ENCODE measurements at regions not wholly inside any gene's neighbourhood (a gene's known extent, or its start where the extent isn't known, plus 50 kb on each side); places are given as distances from the start of the nearest gene placed in this dataset.

DNA sequence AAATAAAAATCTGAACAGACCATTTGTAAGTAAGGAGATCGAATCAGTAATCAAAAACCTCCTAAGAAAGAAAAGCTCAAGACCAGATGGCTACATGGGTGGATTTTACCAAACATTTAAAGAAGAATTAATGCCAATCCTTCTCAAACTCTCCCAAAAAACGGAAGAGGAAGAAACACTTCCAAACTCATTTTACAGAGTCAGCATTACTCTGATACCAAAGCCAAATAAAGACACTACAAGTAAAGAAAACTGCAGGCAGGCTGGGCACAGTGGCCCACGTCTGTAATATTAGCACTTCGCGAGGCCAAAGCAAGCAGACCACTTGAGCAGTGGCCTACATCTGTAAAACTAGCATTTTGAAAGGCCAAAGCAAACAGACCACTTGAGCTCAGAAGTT lies 159.8 kb downstream of the DPY19L2 start:
- TF ChIP-seq, protein P1, sequence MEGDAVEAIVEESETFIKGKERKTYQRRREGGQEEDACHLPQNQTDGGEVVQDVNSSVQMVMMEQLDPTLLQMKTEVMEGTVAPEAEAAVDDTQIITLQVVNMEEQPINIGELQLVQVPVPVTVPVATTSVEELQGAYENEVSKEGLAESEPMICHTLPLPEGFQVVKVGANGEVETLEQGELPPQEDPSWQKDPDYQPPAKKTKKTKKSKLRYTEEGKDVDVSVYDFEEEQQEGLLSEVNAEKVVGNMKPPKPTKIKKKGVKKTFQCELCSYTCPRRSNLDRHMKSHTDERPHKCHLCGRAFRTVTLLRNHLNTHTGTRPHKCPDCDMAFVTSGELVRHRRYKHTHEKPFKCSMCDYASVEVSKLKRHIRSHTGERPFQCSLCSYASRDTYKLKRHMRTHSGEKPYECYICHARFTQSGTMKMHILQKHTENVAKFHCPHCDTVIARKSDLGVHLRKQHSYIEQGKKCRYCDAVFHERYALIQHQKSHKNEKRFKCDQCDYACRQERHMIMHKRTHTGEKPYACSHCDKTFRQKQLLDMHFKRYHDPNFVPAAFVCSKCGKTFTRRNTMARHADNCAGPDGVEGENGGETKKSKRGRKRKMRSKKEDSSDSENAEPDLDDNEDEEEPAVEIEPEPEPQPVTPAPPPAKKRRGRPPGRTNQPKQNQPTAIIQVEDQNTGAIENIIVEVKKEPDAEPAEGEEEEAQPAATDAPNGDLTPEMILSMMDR (IDR thresholded peaks at IDR 0.05; ENCODE audit: borderline replicate concordance, extremely low read depth, low read length, poor library complexity, severe bottlenecking), result no peak
- TF ChIP-seq EZH2 (IDR thresholded peaks at IDR 0.05; ENCODE audit: borderline replicate concordance, low read depth, low read length, severe bottlenecking), result no peak
- Histone ChIP-seq H3K36me3 (ENCODE audit: insufficient read depth, low read length) (no peaks in the 10 kb centered on the region), H3K4me1 (ENCODE audit: insufficient read depth, low read length) (no peaks in the 10 kb centered on the region), H3K9me3 (ENCODE audit: insufficient read depth, low read length, severe bottlenecking) (peaks cover 8% of the 10 kb centered on the region), H3K9ac (ENCODE audit: low read depth, low read length) (no peak overlapping the region), H4K20me1 (ENCODE audit: insufficient read depth, low read length) (no peaks in the 10 kb centered on the region), H3K4me3 (ENCODE audit: low read depth in 1 of 2, low read length in 2 of 2) (no peak overlapping the region), H3K79me2 (ENCODE audit: insufficient read depth, low read length) (no peaks in the 10 kb centered on the region), H2AFZ (ENCODE audit: low read depth, low read length) (no peak overlapping the region), H3K27me3 (ENCODE audit: insufficient read depth, low read length, poor library complexity) (no peaks in the 10 kb centered on the region), H3K27ac (ENCODE audit: low read length) (no peak overlapping the region), H3K4me2 (ENCODE audit: insufficient read depth, low read length) (no peak overlapping the region)
- DNase-seq, result no peak
- ATAC-seq (ENCODE audit: insufficient read depth, low read depth), result no peak

DNA sequence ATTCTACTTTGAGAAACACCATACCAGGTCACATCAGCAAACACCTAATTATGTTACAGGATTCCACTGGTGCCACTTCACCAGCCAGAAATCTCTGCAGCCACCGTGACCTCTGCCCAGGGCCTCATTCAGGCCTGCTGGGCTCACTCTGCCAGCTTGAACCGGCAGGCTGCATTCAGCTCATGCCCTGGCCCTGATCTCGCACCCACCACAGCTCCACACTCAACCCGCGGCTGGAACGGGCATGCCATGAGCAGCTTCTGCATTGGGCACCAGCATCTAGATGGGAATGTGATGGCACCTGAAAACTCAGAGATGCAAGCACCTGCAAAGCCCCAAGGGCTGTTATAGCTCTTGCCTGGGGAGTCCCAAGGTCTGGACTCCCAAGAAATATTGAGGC lies 168.7 kb downstream of the DPY19L2 start:
- peaks cover 15% of the 10 kb centered on the region for H3K4me1 ChIP-seq (ENCODE audit: insufficient read depth, low read length)
- no peaks in the 10 kb centered on the region for H3K79me2 ChIP-seq (ENCODE audit: insufficient read depth, low read length)
- no peak overlapping the region for H3K4me3 ChIP-seq (ENCODE audit: low read depth in 1 of 2, low read length in 2 of 2)
- H3K27me3 ChIP-seq (ENCODE audit: insufficient read depth, low read length, poor library complexity), result no peaks in the 10 kb centered on the region
- H3K9ac ChIP-seq (ENCODE audit: low read depth, low read length), result no peak overlapping the region
- TF ChIP-seq, protein P1 (IDR thresholded peaks at IDR 0.05; ENCODE audit: borderline replicate concordance, extremely low read depth, low read length, poor library complexity, severe bottlenecking), result no peak
- no peak for TF ChIP-seq EZH2 (IDR thresholded peaks at IDR 0.05; ENCODE audit: borderline replicate concordance, low read depth, low read length, severe bottlenecking)
- H3K9me3 ChIP-seq (ENCODE audit: insufficient read depth, low read length, severe bottlenecking), result no peaks in the 10 kb centered on the region
- H3K36me3 ChIP-seq (ENCODE audit: insufficient read depth, low read length), result no peaks in the 10 kb centered on the region
- H2AFZ ChIP-seq (ENCODE audit: low read depth, low read length), result no peak overlapping the region
- no peaks in the 10 kb centered on the region for H4K20me1 ChIP-seq (ENCODE audit: insufficient read depth, low read length)
- ATAC-seq (ENCODE audit: insufficient read depth, low read depth) (no peak), DNase-seq (no peak)
- no peak overlapping the region for H3K27ac ChIP-seq (ENCODE audit: low read length)
- H3K4me2 ChIP-seq (ENCODE audit: insufficient read depth, low read length), result no peak overlapping the region

DNA sequence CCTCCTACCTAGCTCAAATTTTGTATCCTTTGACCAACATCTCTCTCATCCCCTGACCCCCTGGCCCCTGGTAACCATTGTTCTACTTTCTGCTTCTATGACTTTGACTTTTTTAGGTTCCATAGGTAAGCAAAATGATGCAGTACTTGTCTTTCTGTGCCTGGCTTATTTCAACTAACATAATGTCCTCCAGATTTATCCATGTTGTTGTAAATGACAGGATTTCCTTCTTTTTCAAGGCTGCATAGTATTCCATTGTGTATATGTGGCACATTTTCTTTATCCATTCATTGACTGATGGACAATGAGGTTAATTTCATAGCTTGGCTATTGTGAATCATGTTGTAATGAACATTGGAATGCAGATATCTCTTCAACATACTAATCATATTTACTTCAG lies 170.1 kb downstream of the DPY19L2 start:
- no peak overlapping the region for H2AFZ ChIP-seq (ENCODE audit: low read depth, low read length)
- H3K4me1 ChIP-seq (ENCODE audit: insufficient read depth, low read length), result peaks cover 15% of the 10 kb centered on the region
- TF ChIP-seq, protein P1 (IDR thresholded peaks at IDR 0.05; ENCODE audit: borderline replicate concordance, extremely low read depth, low read length, poor library complexity, severe bottlenecking), result no peak
- no peak for TF ChIP-seq EZH2 (IDR thresholded peaks at IDR 0.05; ENCODE audit: borderline replicate concordance, low read depth, low read length, severe bottlenecking)
- ATAC-seq (ENCODE audit: insufficient read depth, low read depth), result no peak
- H3K79me2 ChIP-seq (ENCODE audit: insufficient read depth, low read length), result no peaks in the 10 kb centered on the region
- no peak overlapping the region for H3K4me3 ChIP-seq (ENCODE audit: low read depth in 1 of 2, low read length in 2 of 2)
- no peaks in the 10 kb centered on the region for H3K9me3 ChIP-seq (ENCODE audit: insufficient read depth, low read length, severe bottlenecking)
- no peak overlapping the region for H3K4me2 ChIP-seq (ENCODE audit: insufficient read depth, low read length)
- no peaks in the 10 kb centered on the region for H3K36me3 ChIP-seq (ENCODE audit: insufficient read depth, low read length)
- no peaks in the 10 kb centered on the region for H3K27me3 ChIP-seq (ENCODE audit: insufficient read depth, low read length, poor library complexity)
- no peak for DNase-seq
- no peaks in the 10 kb centered on the region for H4K20me1 ChIP-seq (ENCODE audit: insufficient read depth, low read length)
- H3K9ac ChIP-seq (ENCODE audit: low read depth, low read length), result no peak overlapping the region
- H3K27ac ChIP-seq (ENCODE audit: low read length), result no peak overlapping the region

DNA sequence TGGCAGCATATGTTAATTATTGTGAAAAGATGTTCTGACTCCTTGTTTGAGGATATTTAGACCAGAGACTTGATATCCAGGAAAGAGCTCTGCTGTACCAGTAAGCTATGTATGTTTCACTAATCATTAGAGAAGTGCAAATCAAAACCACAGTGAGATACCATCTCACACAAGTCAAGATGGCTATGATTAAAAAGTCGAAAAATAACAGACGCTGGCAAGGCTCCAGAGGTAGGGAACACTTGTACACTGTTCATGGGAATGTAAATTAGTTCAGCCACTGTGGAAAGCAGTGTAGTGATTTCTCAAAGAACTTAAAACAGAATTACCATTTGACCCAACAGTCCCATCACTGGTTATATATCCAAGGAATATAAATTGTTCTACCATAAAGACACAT lies 171.6 kb downstream of the DPY19L2 start:
- H3K27me3 ChIP-seq (ENCODE audit: insufficient read depth, low read length, poor library complexity), result no peaks in the 10 kb centered on the region
- no peaks in the 10 kb centered on the region for H3K36me3 ChIP-seq (ENCODE audit: insufficient read depth, low read length)
- no peak overlapping the region for H3K9ac ChIP-seq (ENCODE audit: low read depth, low read length)
- no peak overlapping the region for H3K4me3 ChIP-seq (ENCODE audit: low read depth in 1 of 2, low read length in 2 of 2)
- H3K4me2 ChIP-seq (ENCODE audit: insufficient read depth, low read length), result no peak overlapping the region
- H3K79me2 ChIP-seq (ENCODE audit: insufficient read depth, low read length), result no peaks in the 10 kb centered on the region
- H3K4me1 ChIP-seq (ENCODE audit: insufficient read depth, low read length), result peaks cover 15% of the 10 kb centered on the region
- no peak overlapping the region for H2AFZ ChIP-seq (ENCODE audit: low read depth, low read length)
- H3K9me3 ChIP-seq (ENCODE audit: insufficient read depth, low read length, severe bottlenecking), result no peaks in the 10 kb centered on the region
- DNase-seq (no peak), ATAC-seq (ENCODE audit: insufficient read depth, low read depth) (no peak)
- H4K20me1 ChIP-seq (ENCODE audit: insufficient read depth, low read length), result no peaks in the 10 kb centered on the region
- TF ChIP-seq, protein P1 (IDR thresholded peaks at IDR 0.05; ENCODE audit: borderline replicate concordance, extremely low read depth, low read length, poor library complexity, severe bottlenecking), result no peak
- no peak overlapping the region for H3K27ac ChIP-seq (ENCODE audit: low read length)

All from DND-41 (cell line).